D341Med (cell line): ENCODE measurements at regions not wholly inside any gene's neighbourhood (a gene's known extent, or its start where the extent isn't known, plus 50 kb on each side); places are given as distances from the start of the nearest gene placed in this dataset.
"Not testable (repeated sequence)": the region's sequence is repeated elsewhere in the genome, so short reads cannot be mapped to it uniquely, and the experiment has no call there.

Experiments
- DNase-seq: peaks from one replicate; pipeline ENCODE4 v3.0.0; 2012; ENCODE audit warnings: low spot score

DNA sequence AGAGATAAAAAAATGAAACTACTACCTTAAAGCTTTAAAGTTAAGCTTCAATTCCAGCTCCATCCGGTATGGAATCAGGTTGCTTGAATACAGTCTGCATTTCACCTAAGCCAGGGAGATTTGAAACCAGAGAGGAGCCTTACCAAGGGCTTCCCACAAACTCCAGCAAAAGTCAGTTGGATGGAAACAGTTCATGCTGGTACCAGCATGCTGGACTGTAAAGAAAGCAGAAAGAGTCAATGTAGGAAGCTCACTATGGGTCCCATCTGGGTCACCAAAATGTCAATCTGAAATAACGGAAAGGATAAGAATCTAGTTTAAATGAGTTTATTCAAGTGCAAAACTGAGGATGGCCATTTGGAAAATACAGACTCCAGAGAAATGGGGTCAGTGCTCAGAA, 65.3 kb downstream of the CDO1 start:
- no peak for DNase-seq

DNA sequence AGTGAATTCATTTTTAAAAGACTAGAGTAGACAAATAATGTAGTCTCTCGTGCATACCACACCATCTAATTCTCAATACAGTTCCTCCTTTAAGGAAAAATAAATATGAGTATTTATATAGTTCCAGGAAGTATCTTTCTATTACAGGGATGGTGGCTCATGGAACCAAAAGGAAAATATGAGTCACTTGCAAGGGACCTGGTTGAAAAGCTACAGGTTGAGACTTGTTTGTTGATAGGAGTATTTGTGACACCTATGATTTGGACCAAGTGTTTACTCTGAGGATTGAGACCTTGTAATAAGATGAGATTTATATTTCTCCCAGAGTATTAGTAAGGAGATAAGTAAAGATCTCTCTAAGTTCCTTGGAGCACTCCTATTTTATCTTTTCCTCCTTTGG, 67.4 kb downstream of the CDO1 start:
- no peak for DNase-seq

DNA sequence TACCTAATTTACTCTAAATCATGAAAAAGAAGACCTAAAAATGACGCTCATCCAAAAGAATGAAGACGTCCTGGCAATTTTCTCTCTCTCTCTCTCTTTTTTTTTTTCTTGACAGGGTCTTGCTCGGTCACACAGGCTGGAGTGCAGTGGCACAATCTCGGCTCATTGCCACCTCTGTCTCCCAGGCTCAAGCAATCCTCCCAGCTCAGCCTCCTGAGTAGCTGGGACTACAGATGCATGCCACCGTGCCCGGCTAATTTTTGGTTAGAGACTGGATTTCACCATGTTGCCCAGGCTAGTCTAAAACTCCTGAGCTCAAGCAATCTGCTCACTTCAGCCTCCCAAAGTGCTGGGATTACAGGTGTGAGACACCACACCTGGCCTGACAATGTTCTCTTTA, 77.2 kb downstream of the CDO1 start:
- not testable (repeated sequence) for DNase-seq

DNA sequence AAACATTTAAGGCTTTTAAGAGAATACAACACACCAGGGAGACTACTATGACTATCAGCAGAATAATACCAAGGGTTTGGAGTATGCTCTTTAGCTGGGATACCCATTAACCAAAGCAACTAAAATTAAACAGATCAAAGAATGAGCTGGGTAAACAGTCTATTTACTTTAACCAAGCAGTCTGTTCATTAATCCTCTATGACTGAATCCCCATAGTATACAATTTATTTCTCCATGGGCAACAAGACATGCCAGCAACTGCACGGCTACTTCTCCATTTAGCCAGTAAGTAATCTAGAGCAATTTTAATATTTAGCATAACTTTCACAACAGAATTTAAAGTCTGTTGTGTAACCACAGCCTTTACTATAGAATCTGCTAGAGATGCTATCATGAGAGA, 77.6 kb downstream of the CDO1 start:
- DNase-seq = no peak

DNA sequence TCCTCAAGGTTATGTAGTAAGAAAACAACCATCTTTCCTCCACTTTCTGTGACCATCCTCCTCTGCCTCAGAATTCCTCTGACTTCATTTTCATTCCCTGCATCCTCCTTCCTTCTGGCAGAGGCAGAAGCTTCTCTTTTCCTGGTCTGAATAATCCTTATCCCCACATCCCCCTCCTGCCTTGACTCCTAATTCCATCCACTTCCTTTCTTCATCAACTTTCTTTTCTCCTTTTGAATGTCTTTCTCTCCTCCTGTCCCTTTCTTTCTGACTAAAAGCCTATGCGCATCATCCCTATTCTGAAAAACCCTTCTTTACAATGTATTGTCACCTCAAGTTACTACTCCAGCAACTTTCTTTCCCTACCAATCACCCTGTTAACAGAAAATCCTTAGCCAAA, 79.0 kb downstream of the CDO1 start:
- no peak for DNase-seq

DNA sequence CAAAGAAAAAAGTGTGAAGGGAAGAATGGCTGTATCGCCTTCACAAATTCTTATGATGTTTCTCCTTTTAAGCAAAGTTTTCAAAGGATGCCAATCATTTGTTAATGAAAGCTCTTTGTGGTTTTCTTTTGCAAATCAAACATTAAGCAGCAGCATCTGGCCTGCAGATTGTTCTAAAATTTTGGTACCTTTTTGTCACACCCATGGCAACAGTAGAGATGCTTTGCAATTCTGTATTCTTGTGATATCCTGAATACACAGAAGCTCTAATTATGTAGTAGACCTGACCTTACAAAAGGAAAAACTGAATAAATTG, 79.8 kb downstream of the CDO1 start:
- DNase-seq = no peak

DNA sequence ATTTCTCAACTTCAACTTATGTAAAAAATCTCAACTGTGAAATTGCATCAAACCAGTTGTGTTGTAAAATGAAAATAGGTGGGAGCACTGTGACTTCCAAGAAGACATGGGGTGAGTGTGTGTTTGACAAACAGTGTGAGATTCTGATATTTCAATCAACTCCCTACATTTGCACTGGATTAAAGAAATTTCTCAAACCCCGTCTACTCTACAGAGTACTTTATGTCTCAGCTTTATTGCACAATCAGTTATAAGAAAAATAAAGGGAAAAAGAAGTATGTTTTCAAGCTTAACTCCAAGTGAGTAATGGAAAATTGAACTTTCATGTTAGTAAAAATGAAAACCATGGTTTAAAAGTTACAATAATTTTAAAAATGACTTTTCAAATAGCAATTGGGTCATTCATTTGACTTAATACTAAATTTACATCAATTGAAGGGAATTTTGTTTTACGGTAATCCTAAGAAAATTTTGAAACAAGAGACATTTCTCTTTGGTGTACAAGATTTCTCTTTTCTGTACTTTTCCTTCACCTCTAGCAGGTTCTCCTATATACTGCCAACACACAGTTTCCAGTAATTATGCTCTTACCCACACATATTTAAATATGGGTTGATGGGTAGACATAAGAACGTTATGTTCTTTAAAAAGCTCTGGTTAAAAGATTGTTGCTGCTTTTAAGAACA, 80.3 kb downstream of the CDO1 start:
- no peak for DNase-seq

DNA sequence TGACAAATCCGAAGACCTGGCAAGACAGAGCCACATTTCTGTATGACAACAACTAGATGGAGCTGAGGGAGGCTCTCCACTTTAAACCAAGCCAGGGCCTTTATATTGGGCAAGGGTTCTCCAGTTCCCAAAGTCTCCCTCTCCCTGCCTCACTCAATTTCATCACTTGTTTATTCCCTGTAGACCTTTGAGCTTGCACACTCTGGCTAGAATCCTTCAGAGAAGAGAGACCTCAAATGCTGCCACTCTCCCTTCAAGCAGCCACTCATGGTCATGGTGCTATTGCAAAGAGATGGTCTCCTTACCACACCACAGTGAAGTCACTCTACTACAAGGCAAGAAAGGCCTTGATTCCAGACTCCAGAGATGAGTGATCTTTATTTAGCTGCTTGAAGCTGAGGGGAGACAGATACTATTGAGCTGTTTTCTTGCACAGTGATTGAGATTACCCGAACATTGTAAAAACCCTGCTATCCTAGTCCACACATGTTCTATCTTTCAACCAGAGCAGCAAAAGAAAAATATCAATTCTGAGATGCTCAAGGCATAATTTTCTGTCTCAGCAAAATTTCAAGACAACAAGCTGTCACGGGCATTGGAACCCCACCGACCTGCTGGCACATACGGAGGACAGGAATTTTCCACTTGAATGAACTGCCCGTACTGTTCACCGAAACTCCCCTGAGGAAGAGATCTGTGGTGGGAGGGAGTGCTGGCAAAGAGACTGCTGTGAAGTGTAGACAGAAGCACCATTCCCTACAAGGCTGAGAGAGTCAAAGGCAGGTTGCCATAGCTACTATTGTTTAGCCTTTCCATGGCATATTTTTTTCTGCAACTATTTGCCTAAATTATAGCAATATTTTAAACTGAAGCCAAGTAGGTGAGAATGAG, 81.1 kb downstream of the CDO1 start:
- no peak for DNase-seq

DNA sequence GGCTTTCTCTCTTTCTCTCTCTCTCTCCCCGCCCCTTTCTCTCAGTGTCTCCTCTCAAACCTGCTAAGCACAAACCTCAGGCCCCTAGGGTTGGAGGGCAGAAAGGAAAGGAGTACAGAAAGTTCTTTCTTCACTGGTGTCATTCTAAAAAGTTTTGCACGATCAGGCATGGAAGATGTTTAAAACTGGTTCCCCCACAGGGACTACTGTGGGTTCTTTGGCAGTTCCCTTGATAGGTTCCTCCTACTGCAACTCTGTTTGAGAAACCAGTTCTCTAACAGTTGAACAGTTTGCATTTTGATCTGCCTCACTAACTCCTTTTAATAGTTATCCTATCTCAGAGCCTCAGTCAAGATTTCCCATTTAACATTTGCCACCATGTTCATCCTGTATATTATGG, 82.9 kb downstream of the CDO1 start:
- DNase-seq = no peak

DNA sequence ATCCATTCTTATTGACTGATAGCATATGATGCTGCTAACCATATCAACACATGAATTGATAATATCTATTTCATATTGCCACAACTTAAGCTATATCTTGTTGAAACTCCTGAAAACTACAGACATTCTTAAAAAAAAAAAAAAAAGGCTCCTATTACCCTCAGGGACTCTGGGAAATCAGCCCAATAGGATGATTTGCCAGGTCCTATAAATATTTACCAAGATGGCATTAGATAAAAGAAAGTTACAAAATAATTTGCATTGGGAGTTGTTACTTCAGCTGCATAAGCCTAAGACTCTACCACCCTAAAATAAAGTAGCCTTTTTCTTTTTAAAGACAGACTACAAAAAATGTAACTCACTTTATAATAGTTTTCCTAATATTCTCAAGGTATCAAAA, 84.4 kb downstream of the CDO1 start:
- DNase-seq = no peak

DNA sequence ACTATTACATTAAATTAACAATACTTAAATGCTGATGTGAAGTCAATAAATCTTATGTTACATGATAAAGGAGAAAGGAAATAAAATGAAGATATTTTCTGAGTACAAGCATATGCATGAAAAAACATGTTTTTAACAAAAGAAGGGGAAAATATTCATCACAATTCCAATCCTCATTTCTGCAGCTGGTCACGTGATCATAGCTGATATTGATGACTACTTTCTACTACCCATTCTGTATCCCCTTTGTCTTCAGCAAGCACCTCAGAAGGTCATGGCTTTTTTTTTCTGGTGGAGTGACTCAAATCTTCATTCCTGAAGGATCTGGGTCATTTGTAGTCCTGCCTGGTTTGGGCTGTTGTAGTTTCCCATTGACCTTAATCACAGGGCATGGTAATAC, 90.9 kb downstream of the CDO1 start:
- no peak for DNase-seq

DNA sequence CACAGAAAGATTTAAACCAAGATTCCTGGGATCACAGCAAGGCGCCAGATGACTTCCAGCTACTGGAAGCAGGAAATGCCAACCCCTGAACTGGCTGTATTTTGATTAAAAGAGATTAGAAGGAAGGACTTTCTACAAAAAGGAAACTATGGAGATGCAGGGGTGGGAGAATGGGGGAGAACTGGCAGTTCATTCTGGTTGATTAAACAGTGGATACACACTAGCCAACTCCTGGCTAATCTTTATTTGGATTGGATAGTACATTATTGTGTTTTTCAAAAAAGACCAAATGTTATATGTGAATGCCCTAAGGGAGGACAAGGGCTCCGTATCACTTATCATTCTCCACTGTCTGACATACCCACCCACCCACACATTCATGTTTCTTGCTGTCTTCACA, 93.2 kb downstream of the CDO1 start:
- DNase-seq = no peak

DNA sequence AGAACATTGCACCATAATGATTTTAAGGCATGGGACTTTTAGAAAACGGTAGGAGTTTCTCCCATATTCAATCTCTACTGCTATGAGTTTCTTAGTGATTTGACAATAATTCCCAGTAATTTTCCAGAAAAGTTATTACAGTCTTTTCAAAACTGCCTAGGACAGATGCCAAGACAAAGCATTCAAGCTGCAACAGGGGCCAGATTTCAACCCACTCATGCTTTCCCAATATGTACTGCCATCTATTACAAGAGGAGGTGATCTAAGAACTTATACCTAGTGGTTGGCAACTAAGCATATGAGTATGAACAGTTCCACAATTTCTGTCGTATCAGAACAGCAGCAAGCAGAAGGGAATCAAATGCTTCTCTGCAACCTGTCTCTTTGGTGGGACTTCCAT, 95.1 kb upstream of the TMED7 start:
- DNase-seq = no peak

DNA sequence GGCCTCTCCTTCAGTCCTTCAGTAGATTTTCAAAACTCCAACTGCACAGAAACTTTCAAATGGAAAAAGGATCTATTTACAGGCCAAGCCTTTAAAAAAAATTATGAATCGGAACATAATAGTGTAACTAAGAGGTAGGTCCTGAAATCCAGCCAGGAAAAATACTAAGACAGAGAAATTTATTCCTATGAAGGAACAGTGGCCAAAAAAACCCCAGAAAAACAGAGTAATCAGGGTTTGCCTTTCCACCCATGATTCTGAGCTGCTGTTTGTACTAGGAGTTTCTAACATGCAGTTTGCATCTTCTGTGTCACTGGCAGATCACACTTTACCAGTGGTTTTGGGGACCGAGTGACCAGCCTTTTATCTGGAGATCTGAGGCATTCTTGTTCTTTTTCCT, 93.1 kb upstream of the TMED7 start:
- DNase-seq = no peak

DNA sequence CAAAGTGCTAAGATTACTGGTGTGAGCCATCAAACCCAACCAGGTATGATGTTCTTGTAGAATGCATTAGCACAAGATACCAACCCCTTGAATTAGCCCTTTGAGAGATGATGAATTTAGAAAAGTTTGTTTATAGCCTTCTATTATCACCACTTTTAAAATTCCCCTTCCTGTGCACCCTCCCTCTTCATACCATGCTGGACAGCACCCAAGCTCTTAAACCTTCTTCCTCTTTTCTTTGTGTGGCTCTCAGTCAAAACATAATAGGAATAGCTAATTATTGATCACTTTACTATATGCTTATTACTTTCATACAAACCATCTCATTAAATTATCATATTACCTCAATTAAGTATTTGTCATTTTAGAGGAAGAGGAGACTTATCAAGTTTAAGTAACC, 87.6 kb upstream of the TMED7 start:
- no peak for DNase-seq

DNA sequence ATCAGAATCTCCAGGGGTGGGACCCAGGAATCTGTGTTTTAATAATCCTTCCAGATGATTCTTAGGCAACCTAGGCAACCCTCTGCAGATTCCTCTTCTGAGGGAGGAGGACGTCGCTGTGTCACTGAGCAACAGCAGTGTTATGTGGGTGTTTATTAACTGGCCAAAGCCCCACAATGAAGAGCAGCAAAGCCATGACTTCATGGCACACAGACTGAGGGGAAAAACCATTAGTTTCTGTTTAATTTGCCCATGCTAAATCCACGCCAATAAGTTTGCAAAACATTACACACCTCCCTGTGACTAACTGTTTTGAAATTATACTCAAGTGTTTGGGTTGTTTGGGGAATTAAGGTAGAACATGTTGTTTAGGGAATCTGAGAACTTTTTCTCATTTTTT, 83.7 kb upstream of the TMED7 start:
- DNase-seq = no peak

DNA sequence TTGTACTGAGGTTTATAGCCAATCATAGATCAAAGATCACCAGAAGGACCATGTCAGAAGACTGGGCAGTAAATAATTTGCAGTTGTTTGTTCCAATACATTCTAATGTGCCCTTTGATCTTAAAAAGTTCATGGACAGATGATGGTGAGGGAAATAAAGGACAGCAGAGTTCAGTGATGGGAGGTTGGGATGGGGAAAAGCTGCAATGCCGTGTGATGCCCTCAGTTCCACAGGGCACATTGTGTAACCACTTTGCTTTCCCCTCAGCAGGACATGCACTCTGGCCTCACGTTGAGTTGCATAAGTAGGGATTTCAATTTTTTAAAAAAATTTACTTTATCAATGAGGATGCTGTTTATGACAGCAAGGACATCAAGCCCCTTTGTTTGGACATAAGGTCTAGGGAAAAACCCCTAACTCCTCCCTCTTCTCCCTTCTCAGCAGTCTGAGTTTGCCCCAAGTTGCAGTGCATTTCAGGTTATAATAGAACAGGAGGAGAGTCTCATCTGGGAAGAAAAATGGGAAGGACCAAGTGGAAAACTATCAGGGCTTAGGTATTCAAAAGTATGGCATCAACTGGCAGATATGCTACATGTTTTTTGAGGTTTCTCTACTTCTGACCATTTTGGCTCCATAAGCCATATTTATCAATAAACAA, 83.1 kb upstream of the TMED7 start:
- no peak for DNase-seq

DNA sequence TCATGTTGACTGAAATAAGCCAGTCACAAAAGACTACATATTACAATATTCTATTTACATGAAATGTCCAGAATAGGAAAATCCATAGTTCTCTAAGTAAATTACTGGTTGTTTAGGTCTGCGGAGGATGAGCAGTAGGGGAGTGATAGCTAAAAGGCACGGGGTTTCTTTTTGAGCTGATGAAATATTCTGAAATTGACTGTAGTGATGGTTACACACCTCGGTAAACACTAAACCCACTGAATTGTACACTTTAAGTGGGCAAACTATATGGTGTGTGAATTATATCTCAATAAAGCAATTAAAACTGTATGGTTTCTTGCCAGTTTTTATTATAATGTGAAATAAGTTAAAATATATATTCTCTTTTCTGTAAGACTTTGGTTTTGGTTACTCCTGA, 77.7 kb upstream of the TMED7 start:
- no peak for DNase-seq

DNA sequence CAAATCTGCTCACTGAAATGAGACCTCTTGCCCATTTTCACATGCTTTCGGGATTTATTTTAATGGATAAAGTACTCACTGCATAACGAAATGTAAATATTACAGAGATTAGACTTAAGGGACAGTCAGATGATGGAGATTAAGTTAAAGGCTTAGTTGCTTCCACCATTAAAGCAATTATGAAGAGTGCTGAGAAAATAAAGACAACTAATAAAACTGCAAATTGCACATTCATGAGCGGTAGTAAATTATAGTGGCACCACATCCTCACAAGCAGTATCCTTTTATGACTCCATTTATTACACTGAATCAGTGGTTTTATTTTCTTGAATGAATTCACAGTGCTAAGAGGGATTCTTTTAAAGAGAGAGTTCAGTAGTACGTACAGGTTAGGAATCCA, 76.2 kb upstream of the TMED7 start:
- DNase-seq = peak; percentile 20

DNA sequence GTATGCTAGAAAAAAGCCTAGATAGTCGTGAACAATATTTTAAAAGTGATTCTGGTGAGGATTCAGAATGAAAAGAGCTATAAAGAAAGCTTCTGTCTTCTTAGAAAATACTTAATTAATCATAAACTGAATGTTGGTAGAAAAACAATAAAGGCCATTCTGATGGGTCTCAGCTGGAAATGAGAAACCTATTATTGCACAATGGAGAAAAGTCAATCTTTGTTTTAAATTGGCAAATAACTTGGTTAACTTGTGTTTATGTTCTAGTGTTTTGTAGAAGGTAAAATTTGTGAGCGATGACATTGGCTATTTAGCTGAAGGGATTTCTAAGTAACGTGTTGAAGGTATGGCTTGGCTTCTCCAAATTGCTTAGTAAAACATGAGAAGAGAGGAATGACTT, 74.1 kb upstream of the TMED7 start:
- DNase-seq = no peak

DNA sequence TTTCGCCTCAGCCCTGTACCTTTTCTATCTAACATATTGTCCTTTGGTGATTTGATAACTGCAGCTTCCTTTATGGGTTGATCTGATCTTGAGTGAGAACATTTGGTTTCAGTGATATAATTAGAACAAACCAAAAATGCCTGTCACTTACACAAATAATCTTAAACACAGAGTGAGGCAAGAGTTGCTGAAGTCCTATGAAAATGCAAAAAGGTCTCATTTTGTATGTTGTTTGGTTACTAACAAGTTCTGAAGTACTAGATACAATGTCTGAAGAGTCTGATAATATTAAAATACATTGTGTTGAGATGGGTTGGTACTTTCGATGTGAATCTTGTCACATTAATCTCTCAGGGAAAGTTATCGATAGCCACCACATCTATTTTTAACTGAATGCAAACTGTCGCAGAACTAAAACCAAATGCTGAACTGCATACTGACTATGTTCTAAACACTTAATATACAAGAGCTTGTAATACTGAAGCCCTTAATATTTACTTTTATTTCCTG, 70.4 kb upstream of the TMED7 start:
- DNase-seq = no peak

DNA sequence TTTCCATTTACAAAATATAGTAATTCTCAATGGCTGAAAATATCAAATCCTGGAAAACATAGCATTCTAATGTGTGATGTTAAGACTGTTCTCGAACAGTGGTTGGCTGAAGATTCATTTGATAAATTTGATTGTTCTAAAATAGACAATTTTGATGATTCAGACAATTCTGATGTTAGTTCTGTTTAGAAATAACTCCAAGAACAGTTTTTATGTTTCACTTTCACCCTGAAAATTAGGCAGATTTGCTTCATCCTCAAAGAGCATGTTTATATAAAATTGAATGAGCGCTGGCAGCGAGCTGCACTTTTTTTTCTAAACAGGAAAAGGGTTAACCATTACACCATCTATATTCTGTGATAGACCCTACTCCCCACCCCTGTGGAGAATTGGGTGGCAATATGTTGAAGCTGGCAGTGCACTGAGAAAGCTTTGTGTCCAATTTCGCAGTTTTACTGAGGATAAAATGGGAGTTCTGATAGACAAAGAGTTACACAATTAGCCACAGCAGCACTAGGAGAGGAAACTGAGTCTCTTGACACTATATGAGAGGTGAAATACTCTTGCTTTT, 69.6 kb upstream of the TMED7 start:
- DNase-seq = no peak

DNA sequence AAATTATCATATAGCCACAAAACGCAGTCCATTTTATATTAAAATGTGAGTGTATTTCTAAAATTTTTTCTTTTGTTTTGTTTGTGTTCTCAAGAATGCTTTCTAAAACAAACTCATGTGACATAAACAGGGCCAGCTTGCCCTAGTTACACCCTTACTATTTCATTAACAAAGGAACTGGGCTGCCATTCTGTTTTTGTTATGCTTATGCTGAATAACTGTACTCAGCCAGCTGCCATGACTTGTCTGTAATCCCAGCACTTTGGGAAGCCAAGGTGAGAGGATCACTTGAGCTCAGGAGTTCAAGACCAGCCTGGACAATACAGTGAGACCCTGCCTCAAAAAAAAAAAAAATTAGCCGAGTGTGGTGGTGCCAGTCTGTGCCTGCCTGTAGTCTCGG, 66.0 kb upstream of the TMED7 start:
- DNase-seq = not testable (repeated sequence)
